ENCODE measurements at regions not wholly inside any gene's neighbourhood (a gene's known extent, or its start where the extent isn't known, plus 50 kb on each side); places are given as distances from the start of the nearest gene placed in this dataset.

DNA sequence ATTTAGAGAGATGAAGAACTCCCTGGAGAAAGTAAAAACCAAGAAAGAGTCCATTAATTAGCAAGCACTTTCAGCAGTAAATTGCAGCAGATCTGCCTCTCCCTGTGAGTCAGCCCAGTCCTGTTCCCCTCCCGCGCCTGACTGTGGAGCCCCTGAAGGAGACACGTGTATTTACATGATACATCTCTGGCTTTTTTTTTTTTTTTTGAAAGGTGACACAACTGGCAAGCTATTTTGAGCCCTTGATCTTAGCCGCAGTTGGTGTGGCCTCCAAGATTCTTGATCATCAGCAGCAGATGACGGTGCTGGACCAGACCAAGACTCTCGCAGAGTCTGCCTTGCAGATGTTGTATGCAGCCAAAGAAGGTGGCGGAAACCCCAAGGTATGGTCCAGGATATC is 271.8 kb upstream of the TPM1 start:
- TF ChIP-seq, protein P1, sequence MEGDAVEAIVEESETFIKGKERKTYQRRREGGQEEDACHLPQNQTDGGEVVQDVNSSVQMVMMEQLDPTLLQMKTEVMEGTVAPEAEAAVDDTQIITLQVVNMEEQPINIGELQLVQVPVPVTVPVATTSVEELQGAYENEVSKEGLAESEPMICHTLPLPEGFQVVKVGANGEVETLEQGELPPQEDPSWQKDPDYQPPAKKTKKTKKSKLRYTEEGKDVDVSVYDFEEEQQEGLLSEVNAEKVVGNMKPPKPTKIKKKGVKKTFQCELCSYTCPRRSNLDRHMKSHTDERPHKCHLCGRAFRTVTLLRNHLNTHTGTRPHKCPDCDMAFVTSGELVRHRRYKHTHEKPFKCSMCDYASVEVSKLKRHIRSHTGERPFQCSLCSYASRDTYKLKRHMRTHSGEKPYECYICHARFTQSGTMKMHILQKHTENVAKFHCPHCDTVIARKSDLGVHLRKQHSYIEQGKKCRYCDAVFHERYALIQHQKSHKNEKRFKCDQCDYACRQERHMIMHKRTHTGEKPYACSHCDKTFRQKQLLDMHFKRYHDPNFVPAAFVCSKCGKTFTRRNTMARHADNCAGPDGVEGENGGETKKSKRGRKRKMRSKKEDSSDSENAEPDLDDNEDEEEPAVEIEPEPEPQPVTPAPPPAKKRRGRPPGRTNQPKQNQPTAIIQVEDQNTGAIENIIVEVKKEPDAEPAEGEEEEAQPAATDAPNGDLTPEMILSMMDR (IDR thresholded peaks at IDR 0.05; ENCODE audit: unreplicated experiment), result no peak
- DNase-seq (ENCODE audit: low spot score in 2 of 2, unreplicated experiment in 2 of 2), result no peak
- no peaks in the 10 kb centered on the region for H3K27me3 Mint-ChIP-seq (ENCODE audit: low read depth)
- H3K36me3 Mint-ChIP-seq, result peaks cover 8% of the 10 kb centered on the region
- no peaks in the 10 kb centered on the region for H3K9me3 Mint-ChIP-seq
- peaks cover 22% of the 10 kb centered on the region for H3K4me1 Mint-ChIP-seq
- H3K4me3 Mint-ChIP-seq, result no peak overlapping the region
- no peak overlapping the region for H3K27ac Mint-ChIP-seq

DNA sequence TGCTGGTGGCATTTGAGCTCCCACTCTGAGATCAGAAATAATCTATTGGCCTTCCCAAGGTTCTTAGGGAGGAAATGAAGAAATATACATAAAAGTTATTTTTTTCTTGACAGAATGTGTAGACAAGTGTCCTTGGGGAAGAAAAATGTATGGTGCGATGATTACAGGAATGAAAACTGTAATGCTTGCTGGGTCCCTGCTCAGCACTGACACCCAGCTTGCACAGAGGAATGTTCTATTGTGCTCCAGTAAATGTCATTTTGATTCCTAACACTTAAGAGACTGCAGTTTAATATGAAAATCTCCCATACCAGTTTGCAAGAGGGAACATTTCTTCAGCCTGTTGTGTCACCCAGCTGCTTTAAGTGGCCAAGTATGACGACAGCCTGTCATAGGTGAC is 271.3 kb upstream of the TPM1 start:
- peaks cover 8% of the 10 kb centered on the region for H3K36me3 Mint-ChIP-seq
- H3K27me3 Mint-ChIP-seq (ENCODE audit: low read depth), result no peaks in the 10 kb centered on the region
- no peaks in the 10 kb centered on the region for H3K9me3 Mint-ChIP-seq
- no peak for DNase-seq (ENCODE audit: low spot score in 2 of 2, unreplicated experiment in 2 of 2)
- H3K4me3 Mint-ChIP-seq, result no peak overlapping the region
- no peak overlapping the region for H3K27ac Mint-ChIP-seq
- TF ChIP-seq, protein P1 (IDR thresholded peaks at IDR 0.05; ENCODE audit: unreplicated experiment), result no peak
- peaks cover 17% of the 10 kb centered on the region for H3K4me1 Mint-ChIP-seq

DNA sequence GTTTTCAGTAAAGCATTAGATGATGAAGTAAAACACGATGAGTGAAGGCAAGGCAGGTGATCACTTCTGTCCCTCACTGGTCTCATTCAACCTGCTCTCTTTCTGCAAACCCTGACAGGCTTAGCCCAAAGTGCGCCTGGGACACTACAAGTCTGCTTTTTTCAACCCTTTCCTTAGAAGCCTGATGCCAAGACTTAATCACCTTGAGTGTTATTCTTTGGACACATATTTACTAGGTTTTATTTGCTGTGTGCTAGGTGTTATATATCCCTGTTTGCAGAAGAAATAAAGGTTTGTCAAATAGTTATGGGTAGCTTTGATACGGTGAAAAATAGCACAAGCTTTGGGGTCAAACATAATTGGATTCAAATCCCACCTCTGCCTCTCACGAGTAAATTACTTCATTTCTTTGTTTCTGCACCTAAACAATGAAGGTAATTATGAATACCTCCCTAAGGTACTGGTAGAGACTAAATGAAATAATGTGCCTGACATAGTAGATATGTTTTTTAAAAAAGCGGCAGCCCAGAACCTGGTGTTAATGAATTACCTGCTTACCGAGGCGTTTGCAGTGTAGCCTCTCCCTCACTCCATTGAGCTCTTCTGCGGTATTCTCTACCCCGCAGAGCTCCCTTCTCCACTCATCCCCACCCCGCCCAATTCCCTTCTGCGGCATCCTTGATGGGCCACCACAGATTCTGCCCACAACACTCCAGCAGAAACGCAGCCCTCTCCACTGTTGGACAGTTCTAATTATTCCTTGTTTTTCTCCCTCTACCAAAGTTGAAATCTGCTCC is 269.0 kb upstream of the TPM1 start:
- DNase-seq (ENCODE audit: low spot score in 2 of 2, unreplicated experiment in 2 of 2), result no peak
- TF ChIP-seq, protein P1 (IDR thresholded peaks at IDR 0.05; ENCODE audit: unreplicated experiment), result no peak
- no peak overlapping the region for H3K4me3 Mint-ChIP-seq
- H3K9me3 Mint-ChIP-seq, result no peaks in the 10 kb centered on the region
- H3K27ac Mint-ChIP-seq, result no peak overlapping the region
- peaks cover 6% of the 10 kb centered on the region for H3K36me3 Mint-ChIP-seq
- H3K4me1 Mint-ChIP-seq, result peaks cover 19% of the 10 kb centered on the region
- no peaks in the 10 kb centered on the region for H3K27me3 Mint-ChIP-seq (ENCODE audit: low read depth)

DNA sequence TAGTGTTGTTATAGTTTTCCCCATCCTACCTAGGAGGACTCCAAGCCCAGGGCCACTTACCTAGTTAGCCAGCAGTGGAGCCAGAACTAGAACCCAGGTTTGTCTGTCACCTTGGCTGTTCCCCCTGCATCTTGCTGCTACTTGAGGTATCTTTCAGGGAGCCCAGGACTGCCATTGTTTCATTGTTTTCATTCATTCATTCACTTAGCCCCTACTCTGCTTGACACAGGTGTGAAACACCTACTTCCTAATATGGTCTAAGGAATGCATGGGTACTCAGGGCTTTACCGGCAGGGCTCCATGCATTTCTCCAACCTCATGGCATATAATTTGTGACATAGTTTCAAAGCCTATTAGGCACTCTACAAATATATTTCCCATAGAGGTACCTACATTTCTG is 266.6 kb upstream of the TPM1 start:
- DNase-seq (ENCODE audit: low spot score in 2 of 2, unreplicated experiment in 2 of 2), result no peak
- H3K27me3 Mint-ChIP-seq (ENCODE audit: low read depth), result no peaks in the 10 kb centered on the region
- H3K36me3 Mint-ChIP-seq, result peaks cover 6% of the 10 kb centered on the region
- no peaks in the 10 kb centered on the region for H3K9me3 Mint-ChIP-seq
- TF ChIP-seq, protein P1 (IDR thresholded peaks at IDR 0.05; ENCODE audit: unreplicated experiment), result no peak
- H3K27ac Mint-ChIP-seq, result no peak overlapping the region
- H3K4me1 Mint-ChIP-seq, result peaks cover 14% of the 10 kb centered on the region
- no peak overlapping the region for H3K4me3 Mint-ChIP-seq

DNA sequence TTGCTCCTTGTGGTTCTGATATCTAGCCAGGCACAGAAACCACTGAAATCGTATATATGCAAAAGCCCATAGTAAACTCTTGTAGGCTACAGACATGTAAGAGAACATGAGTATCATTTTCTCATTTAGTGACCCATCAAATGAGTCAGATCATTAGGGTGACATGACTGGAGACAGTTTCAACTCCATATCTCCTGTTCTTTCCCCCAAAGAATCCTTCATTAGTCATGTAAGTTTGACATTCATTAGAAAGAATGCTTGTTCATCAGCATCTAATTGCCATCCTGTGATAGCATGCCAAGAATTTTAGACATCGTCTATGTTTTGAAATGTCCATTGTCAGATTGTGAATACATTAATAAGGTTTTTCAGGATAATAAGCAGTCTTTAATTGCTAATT is 264.9 kb upstream of the TPM1 start:
- H3K36me3 Mint-ChIP-seq, result peaks cover 6% of the 10 kb centered on the region
- H3K27me3 Mint-ChIP-seq (ENCODE audit: low read depth), result no peaks in the 10 kb centered on the region
- no peak overlapping the region for H3K27ac Mint-ChIP-seq
- no peaks in the 10 kb centered on the region for H3K9me3 Mint-ChIP-seq
- DNase-seq (ENCODE audit: low spot score in 2 of 2, unreplicated experiment in 2 of 2), result no peak
- H3K4me1 Mint-ChIP-seq, result peaks cover 24% of the 10 kb centered on the region
- TF ChIP-seq, protein P1 (IDR thresholded peaks at IDR 0.05; ENCODE audit: unreplicated experiment), result no peak
- no peak overlapping the region for H3K4me3 Mint-ChIP-seq
